ENCODE measurements at regions not wholly inside any gene's neighbourhood (a gene's known extent, or its start where the extent isn't known, plus 50 kb on each side); places are given as distances from the start of the nearest gene placed in this dataset.
"Not testable (repeated sequence)": the region's sequence is repeated elsewhere in the genome, so short reads cannot be mapped to it uniquely, and the experiment has no call there.

GRCh38 chr2:160550048-160550447 lies 56.4 kb upstream of the RBMS1 start:
- DNase-seq: no peak

GRCh38 chr2:160551259-160551658 lies 57.7 kb upstream of the RBMS1 start:
- no peak for DNase-seq

GRCh38 chr2:160555420-160556071 lies 61.9 kb upstream of the RBMS1 start:
- no peak for DNase-seq

GRCh38 chr2:160557903-160558302 lies 64.3 kb upstream of the RBMS1 start:
- no peak for DNase-seq

GRCh38 chr2:160558531-160558930 lies 64.9 kb upstream of the RBMS1 start:
- DNase-seq: no peak

GRCh38 chr2:160561551-160562295 lies 68.1 kb upstream of the RBMS1 start:
- no peak for DNase-seq

- no peak for DNase-seq
These were observed 69.1 kb upstream of the RBMS1 start for GRCh38 chr2:160562730-160563129.

GRCh38 chr2:160564591-160564990 lies 71.0 kb upstream of the RBMS1 start:
- no peak for DNase-seq

- no peak for DNase-seq
These were observed 71.7 kb upstream of the RBMS1 start for GRCh38 chr2:160565099-160565845.

GRCh38 chr2:160566717-160567116 lies 73.1 kb upstream of the RBMS1 start:
- no peak for DNase-seq

- DNase-seq: no peak
These were observed 75.2 kb upstream of the RBMS1 start for GRCh38 chr2:160568856-160569255.

GRCh38 chr2:160570376-160570775 lies 76.8 kb upstream of the RBMS1 start:
- no peak for DNase-seq

GRCh38 chr2:160574468-160575140 lies 81.0 kb upstream of the RBMS1 start:
- no peak for DNase-seq

- no peak for DNase-seq
These were observed 81.8 kb upstream of the RBMS1 start for GRCh38 chr2:160575368-160575767.

GRCh38 chr2:160576054-160576499 lies 82.5 kb upstream of the RBMS1 start:
- no peak for DNase-seq

GRCh38 chr2:160577081-160577480 lies 83.5 kb upstream of the RBMS1 start:
- DNase-seq: not testable (repeated sequence)

GRCh38 chr2:160581035-160581434 lies 87.4 kb upstream of the RBMS1 start:
- no peak for DNase-seq

GRCh38 chr2:160581448-160581847 lies 87.8 kb upstream of the RBMS1 start:
- DNase-seq: no peak

GRCh38 chr2:160582081-160582480 lies 88.5 kb upstream of the RBMS1 start:
- DNase-seq: no peak

GRCh38 chr2:160582490-160583145 lies 89.0 kb upstream of the RBMS1 start:
- DNase-seq: no peak

GRCh38 chr2:160583146-160583535 lies 89.5 kb upstream of the RBMS1 start:
- DNase-seq: no peak

GRCh38 chr2:160583813-160584537 lies 90.4 kb upstream of the RBMS1 start:
- DNase-seq: no peak

Measured in right forelimb (tissue), 1 donor.